Hepatocyte (in vitro differentiated cells): ENCODE measurements at regions not wholly inside any gene's neighbourhood (a gene's known extent, or its start where the extent isn't known, plus 50 kb on each side); places are given as distances from the start of the nearest gene placed in this dataset.
"Not testable (repeated sequence)": the region's sequence is repeated elsewhere in the genome, so short reads cannot be mapped to it uniquely, and the experiment has no call there.

Source experiments
- DNase-seq: peaks from one replicate; pipeline ENCODE4 v3.0.0-alpha.2; 2016; ENCODE audit warnings: low spot score
- H2AFZ ChIP-seq: fragments of 200-600 bp; sonication (generic); 2 replicates; pipeline ENCODE4 v1.6.0; 2016; ENCODE audit warnings: antibody characterized with exemption, mild to moderate bottlenecking
- H3K27ac ChIP-seq: fragments of 200-600 bp; sonication (generic); 2 replicates; pipeline ENCODE4 v1.5.1; 2016; ENCODE audit warnings: mild to moderate bottlenecking
- H3K27me3 ChIP-seq: fragments of 200-600 bp; sonication (generic); 2 replicates; pipeline ENCODE4 v1.6.1; 2016
- H3K36me3 ChIP-seq: fragments of 200-600 bp; sonication (generic); replicated peaks from 2 replicates; pipeline ENCODE4 v1.5.1; 2016; ENCODE audit warnings: low read depth; ENCODE audit not compliant: insufficient read depth
- H3K4me1 ChIP-seq: fragments of 200-600 bp; sonication (generic); 2 replicates; pipeline ENCODE4 v1.5.1; 2016; ENCODE audit warnings: mild to moderate bottlenecking, moderate library complexity; ENCODE audit not compliant: insufficient read depth
- H3K4me2 ChIP-seq: fragments of 200-600 bp; sonication (generic); 2 replicates; pipeline ENCODE4 v1.6.0; 2016
- H3K4me3 ChIP-seq: fragments of 200-600 bp; sonication (generic); 2 replicates; pipeline ENCODE4 v1.5.1; 2016; ENCODE audit warnings: mild to moderate bottlenecking
- H3K79me2 ChIP-seq: fragments of 200-600 bp; sonication (generic); 2 replicates; pipeline ENCODE4 v1.6.0; 2017; ENCODE audit warnings: mild to moderate bottlenecking
- H3K9me2 ChIP-seq: fragments of 200-600 bp; sonication (generic); replicated peaks from 2 replicates; pipeline ENCODE4 v1.6.0; 2017; ENCODE audit warnings: mild to moderate bottlenecking; ENCODE audit not compliant: insufficient read depth
- H3K9me3 ChIP-seq: fragments of 200-600 bp; sonication (generic); 2 replicates; pipeline ENCODE4 v1.5.1; 2016; ENCODE audit warnings: low read depth, mild to moderate bottlenecking
- H4K20me1 ChIP-seq: fragments of 200-600 bp; sonication (generic); 2 replicates; pipeline ENCODE4 v1.6.0; 2016; ENCODE audit warnings: mild to moderate bottlenecking; ENCODE audit not compliant: insufficient read depth, poor library complexity, severe bottlenecking
- EZH2 ChIP-seq: fragments of 200-600 bp; sonication (generic); IDR thresholded peaks from 2 replicates; pipeline ENCODE4 v1.6.1; 2016; ENCODE audit warnings: antibody characterized with exemption, mild to moderate bottlenecking, borderline replicate concordance
- EZH2phosphoT487 ChIP-seq: fragments of 200-600 bp; sonication (generic); IDR thresholded peaks from one replicate; pipeline ENCODE4 v1.6.1; 2018; ENCODE audit warnings: antibody characterized with exemption, mild to moderate bottlenecking, low read depth, moderate library complexity; ENCODE audit not compliant: unreplicated experiment, severe bottlenecking
- WGBS: methylation state at CpG from one replicate; pipeline ENCODE4 v1.1.6; 2016; ENCODE audit warnings: low lambda C conversion rate; ENCODE audit errors: missing lambda C conversion rate; 5-methylcytosine and 5-hydroxymethylcytosine counted together
- TF ChIP-seq, protein P1 (sequence below): fragments of 200-600 bp; sonication (generic); IDR thresholded peaks from 2 replicates; pipeline ENCODE4 v1.5.1; 2016; ENCODE audit warnings: antibody characterized with exemption, mild to moderate bottlenecking; ENCODE audit not compliant: poor library complexity

DNA sequence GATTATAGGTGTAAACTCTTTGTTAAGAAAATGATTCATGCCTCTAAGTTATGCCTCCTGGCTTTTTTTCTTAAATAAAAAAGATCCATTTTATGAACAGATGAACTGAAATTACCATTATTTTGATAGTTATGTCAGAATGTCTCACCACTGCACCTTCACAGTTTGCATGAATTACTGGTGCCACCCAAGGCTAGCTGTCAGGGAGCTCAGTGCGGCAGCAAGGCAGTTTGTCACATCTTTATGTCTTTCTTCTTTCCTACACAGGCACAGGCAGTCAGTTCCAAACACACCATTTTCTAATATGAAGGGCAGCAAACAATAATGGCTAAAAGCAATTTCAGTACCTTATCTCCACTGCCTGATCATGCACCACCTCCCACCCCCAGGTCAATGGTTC, 147.7 kb downstream of the SREK1 start:
- 93% methylated on average over 1 of the region's 1 CpG for WGBS
- H3K4me2 ChIP-seq = no peak overlapping the region
- no peak overlapping the region for H3K4me3 ChIP-seq

DNA sequence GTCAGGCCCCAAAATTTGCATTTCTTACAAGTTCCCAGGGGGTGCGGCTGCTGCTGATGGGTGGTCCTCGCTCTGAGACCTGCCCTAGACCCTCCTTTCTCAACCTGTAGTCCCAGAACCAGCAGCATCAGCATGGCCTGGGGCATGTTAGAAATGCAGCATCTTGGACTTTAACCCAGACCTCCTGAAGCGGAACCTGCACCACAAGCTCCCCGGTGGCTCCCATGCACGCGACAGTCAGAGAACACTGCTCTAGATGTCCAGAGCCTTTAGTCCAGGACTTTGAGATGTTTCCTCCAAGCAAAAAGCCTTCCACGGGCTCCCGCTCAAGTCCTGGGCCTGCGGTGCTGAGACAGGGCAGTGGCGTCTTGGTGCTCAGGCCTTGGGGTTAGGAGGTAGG, 149.8 kb downstream of the SREK1 start:
- H3K36me3 ChIP-seq, H3K4me1 ChIP-seq, H3K4me3 ChIP-seq, H3K27ac ChIP-seq, H2AFZ ChIP-seq, H4K20me1 ChIP-seq, DNase-seq, H3K9me2 ChIP-seq, H3K9me3 ChIP-seq, H3K4me2 ChIP-seq, H3K27me3 ChIP-seq, H3K79me2 ChIP-seq: not testable (repeated sequence)
- WGBS = 93% methylated on average over 10 of the region's 10 CpGs

More for the DNA sequence above, 147.7 kb downstream of the SREK1 start:
- H4K20me1 ChIP-seq = no peaks in the 10 kb centered on the region
- H3K27me3 ChIP-seq = no peaks in the 10 kb centered on the region
- H3K36me3 ChIP-seq = no peaks in the 10 kb centered on the region
- no peak overlapping the region for H2AFZ ChIP-seq
- DNase-seq = no peak
- no peaks in the 10 kb centered on the region for H3K79me2 ChIP-seq
- H3K4me1 ChIP-seq = no peaks in the 10 kb centered on the region
- no peak overlapping the region for H3K27ac ChIP-seq
- H3K9me3 ChIP-seq = no peaks in the 10 kb centered on the region
- TF ChIP-seq EZH2phosphoT487 (no peak), EZH2 (no peak)
- TF ChIP-seq, protein P1, sequence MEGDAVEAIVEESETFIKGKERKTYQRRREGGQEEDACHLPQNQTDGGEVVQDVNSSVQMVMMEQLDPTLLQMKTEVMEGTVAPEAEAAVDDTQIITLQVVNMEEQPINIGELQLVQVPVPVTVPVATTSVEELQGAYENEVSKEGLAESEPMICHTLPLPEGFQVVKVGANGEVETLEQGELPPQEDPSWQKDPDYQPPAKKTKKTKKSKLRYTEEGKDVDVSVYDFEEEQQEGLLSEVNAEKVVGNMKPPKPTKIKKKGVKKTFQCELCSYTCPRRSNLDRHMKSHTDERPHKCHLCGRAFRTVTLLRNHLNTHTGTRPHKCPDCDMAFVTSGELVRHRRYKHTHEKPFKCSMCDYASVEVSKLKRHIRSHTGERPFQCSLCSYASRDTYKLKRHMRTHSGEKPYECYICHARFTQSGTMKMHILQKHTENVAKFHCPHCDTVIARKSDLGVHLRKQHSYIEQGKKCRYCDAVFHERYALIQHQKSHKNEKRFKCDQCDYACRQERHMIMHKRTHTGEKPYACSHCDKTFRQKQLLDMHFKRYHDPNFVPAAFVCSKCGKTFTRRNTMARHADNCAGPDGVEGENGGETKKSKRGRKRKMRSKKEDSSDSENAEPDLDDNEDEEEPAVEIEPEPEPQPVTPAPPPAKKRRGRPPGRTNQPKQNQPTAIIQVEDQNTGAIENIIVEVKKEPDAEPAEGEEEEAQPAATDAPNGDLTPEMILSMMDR = no peak
- no peaks in the 10 kb centered on the region for H3K9me2 ChIP-seq

- H3K27me3 ChIP-seq = peaks cover 4% of the 10 kb centered on the region
- H3K4me2 ChIP-seq = no peak overlapping the region
- no peaks in the 10 kb centered on the region for H3K4me1 ChIP-seq
- TF ChIP-seq EZH2phosphoT487 = no peak
- H3K79me2 ChIP-seq = no peaks in the 10 kb centered on the region
- H2AFZ ChIP-seq = no peak overlapping the region
- no peak overlapping the region for H3K4me3 ChIP-seq
- H3K27ac ChIP-seq = no peak overlapping the region
- no peaks in the 10 kb centered on the region for H4K20me1 ChIP-seq
- WGBS = 97% methylated on average over 2 of the region's 2 CpGs
- no peaks in the 10 kb centered on the region for H3K9me3 ChIP-seq
- no peaks in the 10 kb centered on the region for H3K36me3 ChIP-seq
- no peaks in the 10 kb centered on the region for H3K9me2 ChIP-seq
- no peak for DNase-seq
Measured at GRCh38 chr5:66299463-66299862, 155.4 kb downstream of the SREK1 start.

- no peaks in the 10 kb centered on the region for H3K36me3 ChIP-seq
- 94% methylated on average over 12 of the region's 12 CpGs for WGBS
- no peaks in the 10 kb centered on the region for H3K4me1 ChIP-seq
- TF ChIP-seq EZH2 (no peak), EZH2phosphoT487 (no peak)
- TF ChIP-seq, protein P1 = no peak
- no peak overlapping the region for H2AFZ ChIP-seq
- no peak overlapping the region for H3K27ac ChIP-seq
- no peaks in the 10 kb centered on the region for H3K79me2 ChIP-seq
- H3K9me2 ChIP-seq = no peaks in the 10 kb centered on the region
- DNase-seq = no peak
- H3K4me2 ChIP-seq = no peak overlapping the region
- H3K9me3 ChIP-seq = no peaks in the 10 kb centered on the region
- no peaks in the 10 kb centered on the region for H4K20me1 ChIP-seq
- H3K4me3 ChIP-seq = no peak overlapping the region
- H3K27me3 ChIP-seq = peaks cover 4% of the 10 kb centered on the region
Measured at GRCh38 chr5:66302344-66302743, 158.2 kb downstream of the SREK1 start.
